GM19035 (cell line): ENCODE measurements at regions not wholly inside any gene's neighbourhood (a gene's known extent, or its start where the extent isn't known, plus 50 kb on each side); places are given as distances from the start of the nearest gene placed in this dataset.
"Not testable (repeated sequence)": the region's sequence is repeated elsewhere in the genome, so short reads cannot be mapped to it uniquely, and the experiment has no call there.

Source experiments
- ATAC-seq: cut with Tn5 transposase; IDR thresholded peaks from one replicate; pipeline ENCODE4 v1.9.1; 2021; ENCODE audit not compliant: unreplicated experiment

GRCh38 chr2:118791483-118791882 is 56.0 kb downstream of the EN1 start:
- ATAC-seq = no peak

- ATAC-seq = no peak
Observed at GRCh38 chr2:118786746-118787145, 60.7 kb downstream of the EN1 start.

DNA sequence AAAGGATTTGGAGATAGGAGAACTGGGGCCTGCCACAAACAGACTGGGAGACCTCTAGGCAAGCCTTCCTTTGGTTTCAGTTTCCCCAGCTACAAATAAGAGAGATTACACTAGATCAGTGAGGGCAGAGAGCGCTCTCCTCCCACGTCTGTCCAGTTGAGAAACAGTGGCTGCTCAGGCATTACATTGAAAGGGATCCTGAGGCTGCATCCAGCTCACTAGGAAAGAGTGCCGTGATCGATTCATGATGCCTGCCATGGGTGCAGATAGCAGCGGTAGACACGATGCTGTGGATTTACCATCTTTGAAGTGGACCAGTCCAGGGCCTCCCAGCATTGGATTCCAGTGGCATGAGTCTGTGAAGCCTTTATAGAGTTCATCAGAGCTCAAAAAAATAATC is 62.6 kb downstream of the EN1 start:
- no peak for ATAC-seq

DNA sequence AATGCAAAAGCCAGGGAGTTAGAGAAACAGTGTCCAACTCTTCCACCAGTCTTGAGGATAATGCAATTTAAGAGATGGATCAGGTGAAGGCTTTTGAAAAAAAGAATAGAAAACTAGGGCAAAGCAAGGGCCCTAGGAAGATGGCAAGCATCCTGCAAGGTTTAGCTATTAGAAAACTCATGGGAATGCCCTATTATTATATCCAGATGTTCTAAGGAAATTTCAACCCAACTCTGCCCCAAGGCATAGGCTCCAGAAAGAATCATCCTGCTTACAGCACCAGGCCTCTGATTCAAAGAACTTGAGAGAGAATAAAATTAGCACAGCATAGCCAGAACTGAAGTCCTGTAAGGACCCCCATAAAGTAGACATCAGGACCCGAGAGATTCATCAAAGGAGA is 68.1 kb downstream of the EN1 start:
- no peak for ATAC-seq

- ATAC-seq = no peak
Observed at GRCh38 chr2:118774458-118775133, 72.9 kb downstream of the EN1 start.

DNA sequence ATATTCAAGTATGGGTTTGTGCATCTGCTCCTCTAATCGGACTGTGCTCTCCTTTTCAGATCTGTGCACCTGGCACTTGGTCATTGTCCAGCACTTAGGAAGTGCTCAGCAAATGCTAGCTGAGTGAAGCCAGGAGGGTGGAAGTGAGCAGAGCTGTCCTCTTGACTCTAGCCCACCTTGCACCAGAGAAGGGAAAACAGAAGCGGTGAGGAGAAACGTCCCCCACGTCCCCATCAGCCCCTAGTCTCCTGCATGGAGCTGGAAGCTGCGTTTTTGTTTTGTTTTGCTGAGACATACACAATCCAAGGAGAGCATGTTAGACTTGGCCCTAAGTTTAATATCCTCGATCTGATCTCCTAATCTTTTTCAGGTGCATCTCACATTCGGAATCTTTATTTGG is 73.6 kb downstream of the EN1 start:
- no peak for ATAC-seq

DNA sequence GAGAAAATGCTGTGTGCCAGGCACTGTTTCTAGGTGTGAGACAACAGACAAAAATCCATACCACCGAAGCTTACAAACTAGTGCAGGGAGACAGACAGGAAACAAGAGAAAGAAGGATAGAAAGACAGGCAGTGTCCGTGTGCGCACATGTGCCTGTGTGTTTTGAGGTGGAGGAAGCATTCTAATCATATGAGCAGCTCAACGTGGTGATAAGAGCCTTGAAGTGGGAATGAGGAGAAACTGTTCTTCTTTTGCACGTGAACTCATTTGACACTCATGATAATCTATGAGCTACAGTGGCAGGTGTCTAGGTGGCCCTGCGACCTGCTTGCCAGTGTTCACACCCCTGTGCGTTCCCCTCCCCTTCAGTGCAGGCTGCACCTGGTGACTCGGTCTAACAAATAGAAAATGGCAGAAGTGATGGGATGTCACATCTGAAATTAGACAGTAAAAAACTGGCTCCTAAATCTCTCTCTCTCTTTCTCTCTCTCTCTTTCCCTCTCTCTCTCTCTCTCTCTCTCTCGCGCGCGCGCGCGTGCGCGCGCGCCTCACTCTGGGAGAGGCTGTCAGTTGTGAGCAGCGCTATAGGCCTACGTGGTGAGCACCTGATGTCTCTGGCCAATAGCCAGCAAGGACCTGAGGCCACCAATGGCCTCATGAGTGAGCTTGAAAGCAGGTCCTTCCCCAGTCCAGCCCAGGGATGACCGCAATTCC is 74.8 kb downstream of the EN1 start:
- ATAC-seq = no peak

DNA sequence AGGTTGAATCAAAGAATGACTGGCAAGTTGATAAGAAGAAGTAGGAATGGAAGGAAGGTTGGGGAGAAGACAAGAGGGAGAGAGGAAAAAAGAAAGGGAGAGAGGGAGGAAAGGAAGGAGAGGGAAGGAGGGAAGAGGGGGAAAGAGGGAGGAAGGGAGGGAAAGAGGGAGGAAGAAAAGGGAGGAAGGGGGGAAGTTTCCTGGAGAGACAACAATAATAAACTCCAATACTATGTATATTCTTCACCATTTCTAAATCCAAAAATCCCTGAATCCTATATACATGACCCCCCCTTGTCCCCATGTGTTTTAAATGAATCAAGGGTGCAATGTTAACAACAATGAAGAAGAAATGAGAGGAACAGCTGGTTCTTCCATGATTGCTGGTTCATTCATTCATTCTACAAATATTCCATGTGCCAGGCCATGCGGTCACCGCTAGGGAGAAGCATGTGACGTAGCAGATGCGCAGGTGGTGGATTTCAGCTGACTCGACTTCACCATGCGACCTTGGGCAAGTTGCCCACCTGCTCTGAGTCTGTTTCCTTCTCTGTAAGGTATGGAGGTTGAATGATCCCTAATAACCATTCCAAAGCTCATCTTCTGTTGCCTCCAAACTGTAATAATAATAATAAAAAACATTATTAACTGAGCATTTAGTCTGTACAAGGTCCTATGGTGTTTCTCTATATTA is 77.6 kb downstream of the EN1 start:
- no peak for ATAC-seq

GRCh38 chr2:118766871-118767270 is 80.6 kb downstream of the EN1 start:
- no peak for ATAC-seq

- ATAC-seq = no peak
Observed at GRCh38 chr2:118764855-118765254, 82.6 kb downstream of the EN1 start.

DNA sequence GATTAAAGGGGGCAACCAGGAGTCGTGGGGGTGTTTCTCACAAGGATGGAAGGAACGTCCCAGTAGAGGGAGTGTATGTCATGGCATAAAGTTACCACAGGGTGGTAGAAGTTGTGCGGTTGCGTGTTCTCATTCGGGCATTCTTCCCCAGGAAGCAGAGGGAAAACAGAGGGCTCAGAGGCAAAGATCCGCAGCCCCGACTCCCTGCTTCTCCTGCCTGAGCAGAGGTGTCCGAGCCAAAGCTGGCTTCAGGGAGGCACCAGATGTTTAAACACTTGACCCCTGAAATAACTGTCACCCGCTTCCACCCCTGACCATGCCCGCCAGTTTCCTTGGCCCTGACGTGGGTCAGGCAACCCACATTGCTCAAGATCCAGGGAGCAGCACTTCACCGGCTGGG is 83.7 kb downstream of the EN1 start:
- no peak for ATAC-seq

DNA sequence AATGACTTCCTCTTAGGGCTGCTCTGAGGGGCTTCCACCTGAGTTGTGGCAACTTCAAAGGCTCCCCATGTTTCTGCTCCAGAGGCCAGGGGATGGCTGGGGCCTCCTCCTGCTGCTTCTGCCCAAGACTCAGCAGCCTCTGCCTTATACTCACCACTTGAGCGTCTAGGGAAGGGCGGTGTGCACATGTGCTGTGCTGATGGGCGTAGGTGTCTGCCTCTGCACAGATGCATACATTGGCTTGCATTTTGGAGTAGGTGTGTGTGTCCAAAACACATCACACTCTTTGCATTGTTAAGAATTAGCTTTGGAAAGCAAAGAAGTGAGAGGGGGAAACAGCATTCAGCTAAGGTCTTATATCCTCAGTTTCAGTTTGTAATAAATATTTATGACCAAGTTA is 85.2 kb downstream of the EN1 start:
- no peak for ATAC-seq

DNA sequence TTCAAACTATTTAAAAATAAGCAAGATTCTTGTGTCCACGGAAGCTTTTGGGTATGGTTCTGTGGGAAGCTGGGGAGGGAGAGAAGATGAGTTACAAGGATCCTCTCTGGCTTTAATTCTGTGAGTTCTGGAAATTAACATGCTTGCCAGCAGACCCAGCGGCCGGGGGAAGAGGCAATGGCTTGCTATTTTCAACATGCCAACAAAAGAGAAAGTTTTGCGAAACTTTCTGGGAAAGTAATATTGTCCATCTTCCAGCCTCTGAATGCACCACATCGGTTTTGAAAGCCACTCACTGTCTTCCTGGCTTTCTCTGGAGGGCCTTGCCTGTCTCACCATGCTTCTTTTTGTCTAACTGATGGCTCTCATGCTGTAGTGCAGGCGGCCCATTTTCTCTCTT is 85.7 kb downstream of the EN1 start:
- ATAC-seq = no peak

DNA sequence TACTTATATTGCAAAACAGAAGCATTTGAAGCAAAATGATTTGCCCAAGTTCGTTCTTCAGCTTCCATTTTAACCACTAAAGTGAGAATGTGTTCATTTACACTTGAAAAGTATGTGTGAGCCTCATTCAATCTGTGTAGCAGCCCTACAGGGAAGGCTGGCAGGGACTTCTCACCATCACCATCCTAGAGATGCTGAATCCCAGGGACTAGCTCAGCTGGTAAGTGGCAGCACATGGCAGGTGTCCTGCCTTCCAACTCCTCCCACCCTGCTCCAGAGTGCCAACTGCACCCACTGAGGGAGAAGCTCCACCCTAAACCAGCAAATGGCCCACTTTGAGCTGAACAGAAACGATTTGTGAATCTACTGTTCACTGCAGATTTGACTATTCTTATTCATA is 91.5 kb downstream of the EN1 start:
- ATAC-seq = no peak

- ATAC-seq = no peak
Observed at GRCh38 chr2:118755384-118755783, 92.1 kb downstream of the EN1 start.

DNA sequence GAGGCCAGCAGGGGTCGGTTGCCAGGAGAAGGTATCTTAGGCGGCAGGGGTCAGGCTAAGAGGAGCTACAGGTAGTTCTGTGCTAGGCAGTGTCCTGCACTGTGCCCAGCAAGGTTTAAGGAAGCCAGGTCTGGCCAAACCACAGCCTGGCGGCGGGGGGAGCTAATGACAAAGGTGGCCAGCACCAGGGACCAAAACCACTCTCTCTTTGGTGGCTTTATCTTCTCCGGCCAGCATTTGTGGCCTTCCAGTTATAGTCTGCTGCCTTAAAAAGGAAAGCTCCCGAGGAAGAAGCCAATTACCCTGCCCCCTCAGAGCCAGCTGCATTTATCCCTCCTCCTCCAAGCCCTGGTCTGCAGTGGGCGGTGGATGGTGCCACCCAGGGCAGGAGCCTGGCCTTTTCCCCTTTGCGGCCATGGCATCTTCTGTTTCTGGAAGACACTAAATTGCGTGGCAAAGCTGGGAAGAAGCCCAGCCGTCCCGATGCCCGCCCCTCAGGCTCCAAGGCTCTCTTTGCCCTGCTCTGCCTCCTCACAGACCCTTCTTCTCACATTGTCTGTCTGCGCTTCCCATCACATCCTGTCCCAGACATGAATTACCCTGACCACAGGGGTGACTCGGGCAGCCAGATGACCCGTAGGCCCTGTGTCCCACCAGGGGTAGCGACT is 94.6 kb downstream of the EN1 start:
- ATAC-seq = no peak

DNA sequence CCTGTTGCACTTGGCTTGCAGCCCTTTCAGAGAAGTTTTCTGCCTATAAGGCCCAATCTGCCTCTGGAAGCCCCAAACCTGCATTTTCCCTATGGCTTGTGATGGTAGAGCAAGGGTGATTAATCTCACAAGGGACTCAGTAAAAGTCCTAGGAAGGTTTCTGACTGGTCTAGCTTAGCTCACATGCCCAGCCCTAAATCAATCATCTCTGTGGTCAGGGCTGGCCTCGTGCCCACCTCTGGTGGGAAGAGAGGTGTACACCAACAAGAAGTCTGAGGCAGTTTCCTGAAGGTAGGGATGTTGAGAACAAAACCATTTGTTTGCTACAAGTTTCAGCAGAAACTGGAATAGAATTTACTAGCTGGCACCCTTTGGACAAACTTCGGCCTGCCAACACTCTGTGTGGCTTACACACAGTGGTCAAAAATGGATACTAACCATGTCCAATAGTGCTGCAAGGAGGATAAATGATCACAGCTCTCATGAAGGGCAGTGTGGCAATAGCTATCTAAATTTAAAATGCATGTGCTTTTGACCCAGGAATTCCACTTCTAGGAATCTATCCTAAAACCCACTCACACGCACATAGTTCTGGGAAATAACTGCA is 96.4 kb downstream of the EN1 start:
- no peak for ATAC-seq

GRCh38 chr2:118748245-118748885 is 99.1 kb downstream of the EN1 start:
- ATAC-seq = no peak

DNA sequence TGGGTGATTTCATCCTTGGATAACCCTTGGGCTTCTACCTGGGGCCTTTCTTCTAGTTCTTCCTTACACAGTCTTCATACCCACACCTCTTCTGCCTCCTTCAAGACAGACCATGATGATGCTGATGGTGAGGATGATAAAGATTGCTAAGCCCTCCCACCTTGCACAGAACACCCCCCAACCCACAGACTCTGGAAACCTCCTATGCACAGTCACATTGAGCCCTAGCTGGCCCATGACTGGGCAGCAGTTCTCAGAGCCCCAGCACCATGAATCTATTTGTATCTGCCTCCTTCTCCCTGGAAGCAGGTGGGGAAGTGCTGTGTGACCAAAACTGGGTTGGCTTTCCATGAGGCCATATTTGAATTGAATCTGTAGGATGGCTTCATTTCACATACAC is 99.8 kb downstream of the EN1 start:
- ATAC-seq = no peak

DNA sequence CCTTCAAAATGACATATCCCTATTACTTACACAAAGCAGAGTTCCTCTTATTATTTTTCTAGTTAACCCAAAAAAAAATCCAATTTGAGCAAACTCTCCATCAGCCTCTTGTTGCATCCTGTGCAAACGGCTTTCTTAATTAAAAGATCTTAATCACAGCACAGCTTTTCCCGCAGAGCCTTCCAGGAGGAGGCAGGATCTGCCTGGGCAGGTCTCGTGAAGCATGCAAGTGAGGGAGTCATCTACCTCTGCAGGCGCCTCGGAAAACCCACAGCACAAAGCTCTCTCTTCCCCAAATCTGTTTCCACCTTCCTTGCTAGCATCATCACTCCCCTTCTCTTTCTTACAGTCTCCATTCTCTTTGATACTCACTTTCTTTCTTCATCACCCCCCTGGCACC is 100.4 kb downstream of the EN1 start:
- no peak for ATAC-seq

- ATAC-seq = not testable (repeated sequence)
Observed at GRCh38 chr2:118744682-118745181, 102.7 kb downstream of the EN1 start.
